Adipocyte (in vitro differentiated cells): ENCODE measurements at regions not wholly inside any gene's neighbourhood (a gene's known extent, or its start where the extent isn't known, plus 50 kb on each side); places are given as distances from the start of the nearest gene placed in this dataset.

ENCODE experiments used
- DNase-seq: peaks from one replicate; pipeline ENCODE4 v3.0.0-alpha.2; 2015; ENCODE audit warnings: low read depth
- H3K27me3 ChIP-seq: replicated peaks from 2 replicates; pipeline ENCODE4 v1.7.0; 2013; ENCODE audit warnings: mild to moderate bottlenecking, low read length, moderate library complexity; ENCODE audit not compliant: control insufficient read depth, insufficient read depth
- H3K36me3 ChIP-seq: 2 replicates; pipeline ENCODE4 v1.7.0; 2013; ENCODE audit warnings: low read length, mild to moderate bottlenecking, moderate library complexity; ENCODE audit not compliant: control insufficient read depth, insufficient read depth, severe bottlenecking
- H3K4me1 ChIP-seq: 2 replicates; pipeline ENCODE4 v1.7.0; 2013; ENCODE audit warnings: mild to moderate bottlenecking, low read length, moderate library complexity; ENCODE audit not compliant: control insufficient read depth, insufficient read depth
- H3K4me3 ChIP-seq: 2 replicates; pipeline ENCODE4 v1.7.0; 2013; ENCODE audit warnings: mild to moderate bottlenecking, low read length, moderate library complexity
- H3K9ac ChIP-seq: 2 replicates; pipeline ENCODE4 v1.7.0; 2013; ENCODE audit warnings: mild to moderate bottlenecking, low read length, moderate library complexity
- H3K9me3 ChIP-seq: 2 replicates; pipeline ENCODE4 v1.7.0; 2013; ENCODE audit warnings: mild to moderate bottlenecking, low read length, moderate library complexity; ENCODE audit not compliant: control insufficient read depth

GRCh38 chr9:3047912-3048311 lies 204.0 kb upstream of the PUM3 start:
- Histone ChIP-seq H3K9ac (no peak overlapping the region), H3K4me3 (no peak overlapping the region), H3K4me1 (peaks cover 8% of the 10 kb centered on the region), H3K36me3 (no peaks in the 10 kb centered on the region), H3K9me3 (no peaks in the 10 kb centered on the region), H3K27me3 (no peaks in the 10 kb centered on the region)
- DNase-seq: no peak

GRCh38 chr9:3045153-3045552 lies 201.3 kb upstream of the PUM3 start:
- Histone ChIP-seq H3K4me3 (no peak overlapping the region), H3K36me3 (no peaks in the 10 kb centered on the region), H3K27me3 (no peaks in the 10 kb centered on the region), H3K9ac (no peak overlapping the region), H3K4me1 (peaks cover 13% of the 10 kb centered on the region), H3K9me3 (no peaks in the 10 kb centered on the region)
- DNase-seq: no peak

GRCh38 chr9:3043369-3043768 lies 199.5 kb upstream of the PUM3 start:
- H3K36me3 ChIP-seq: no peaks in the 10 kb centered on the region
- no peak overlapping the region for H3K9ac ChIP-seq
- H3K9me3 ChIP-seq: no peaks in the 10 kb centered on the region
- DNase-seq: peak; percentile 27
- H3K4me1 ChIP-seq: peaks cover 13% of the 10 kb centered on the region
- peak overlapping the region; percentile 22 for H3K4me3 ChIP-seq
- no peaks in the 10 kb centered on the region for H3K27me3 ChIP-seq

- Histone ChIP-seq H3K36me3 (no peaks in the 10 kb centered on the region), H3K4me3 (no peak overlapping the region), H3K9ac (no peak overlapping the region), H3K4me1 (peaks cover 18% of the 10 kb centered on the region), H3K27me3 (no peaks in the 10 kb centered on the region), H3K9me3 (no peaks in the 10 kb centered on the region)
- no peak for DNase-seq
These were observed 196.9 kb upstream of the PUM3 start for GRCh38 chr9:3040761-3041160.

- no peaks in the 10 kb centered on the region for H3K9me3 ChIP-seq
- no peaks in the 10 kb centered on the region for H3K27me3 ChIP-seq
- DNase-seq: no peak
- H3K36me3 ChIP-seq: no peaks in the 10 kb centered on the region
- H3K9ac ChIP-seq: no peak overlapping the region
- H3K4me1 ChIP-seq: peaks cover 5% of the 10 kb centered on the region
- no peak overlapping the region for H3K4me3 ChIP-seq
These were observed 192.4 kb upstream of the PUM3 start for GRCh38 chr9:3036333-3036700.

- no peak overlapping the region for H3K9ac ChIP-seq
- H3K4me1 ChIP-seq: peaks cover 5% of the 10 kb centered on the region
- H3K4me3 ChIP-seq: no peak overlapping the region
- H3K9me3 ChIP-seq: no peaks in the 10 kb centered on the region
- no peak for DNase-seq
- no peaks in the 10 kb centered on the region for H3K36me3 ChIP-seq
- H3K27me3 ChIP-seq: no peaks in the 10 kb centered on the region
These were observed 191.9 kb upstream of the PUM3 start for GRCh38 chr9:3035579-3036332.

- Histone ChIP-seq H3K9me3 (no peaks in the 10 kb centered on the region), H3K27me3 (no peaks in the 10 kb centered on the region), H3K4me1 (peaks cover 17% of the 10 kb centered on the region), H3K9ac (no peak overlapping the region), H3K4me3 (no peak overlapping the region), H3K36me3 (no peaks in the 10 kb centered on the region)
- no peak for DNase-seq
These were observed 189.0 kb upstream of the PUM3 start for GRCh38 chr9:3032898-3033297.

- no peak for DNase-seq
- Histone ChIP-seq H3K9ac (no peak overlapping the region), H3K27me3 (no peaks in the 10 kb centered on the region), H3K9me3 (no peaks in the 10 kb centered on the region), H3K36me3 (no peaks in the 10 kb centered on the region), H3K4me1 (peaks cover 13% of the 10 kb centered on the region), H3K4me3 (no peak overlapping the region)
These were observed 184.6 kb upstream of the PUM3 start for GRCh38 chr9:3028535-3028934.

- no peak for DNase-seq
- Histone ChIP-seq H3K4me1 (peaks cover 13% of the 10 kb centered on the region), H3K4me3 (no peak overlapping the region), H3K36me3 (no peaks in the 10 kb centered on the region), H3K9ac (no peak overlapping the region), H3K9me3 (no peaks in the 10 kb centered on the region), H3K27me3 (no peaks in the 10 kb centered on the region)
These were observed 183.3 kb upstream of the PUM3 start for GRCh38 chr9:3027210-3027609.

GRCh38 chr9:3023449-3023848 lies 179.6 kb upstream of the PUM3 start:
- DNase-seq: no peak
- H3K9me3 ChIP-seq: no peaks in the 10 kb centered on the region
- no peaks in the 10 kb centered on the region for H3K36me3 ChIP-seq
- H3K4me1 ChIP-seq: peaks cover 5% of the 10 kb centered on the region
- no peak overlapping the region for H3K4me3 ChIP-seq
- no peak overlapping the region for H3K9ac ChIP-seq
- H3K27me3 ChIP-seq: no peaks in the 10 kb centered on the region

- Histone ChIP-seq H3K4me1 (no peaks in the 10 kb centered on the region), H3K27me3 (no peaks in the 10 kb centered on the region), H3K36me3 (no peaks in the 10 kb centered on the region), H3K4me3 (no peak overlapping the region), H3K9ac (no peak overlapping the region), H3K9me3 (no peaks in the 10 kb centered on the region)
- no peak for DNase-seq
These were observed 174.9 kb upstream of the PUM3 start for GRCh38 chr9:3018691-3019230.

- no peak for DNase-seq
- Histone ChIP-seq H3K36me3 (no peaks in the 10 kb centered on the region), H3K4me3 (no peak overlapping the region)
These were observed 174.2 kb upstream of the PUM3 start for GRCh38 chr9:3018071-3018470.

More at GRCh38 chr9:3018071-3018470, 174.2 kb upstream of the PUM3 start:
- Histone ChIP-seq H3K4me1 (peaks cover 4% of the 10 kb centered on the region), H3K9ac (no peak overlapping the region), H3K9me3 (no peaks in the 10 kb centered on the region), H3K27me3 (no peaks in the 10 kb centered on the region)
